NCI-H1092 (cell line): ENCODE measurements at regions not wholly inside any gene's neighbourhood (a gene's known extent, or its start where the extent isn't known, plus 50 kb on each side); places are given as distances from the start of the nearest gene placed in this dataset.

Experiments used
- DNase-seq: peaks from one replicate; lab custom pipeline; 2025; lab: John Stamatoyannopoulos, UW

GRCh38 chr5:167752936-167753335 is 538.5 kb upstream of the WWC1 start:
- no peak for DNase-seq

- DNase-seq, result no peak
These were observed 537.5 kb upstream of the WWC1 start for GRCh38 chr5:167753725-167754490.

GRCh38 chr5:167754501-167755021 is 536.9 kb upstream of the WWC1 start:
- no peak for DNase-seq

- DNase-seq, result no peak
These were observed 536.0 kb upstream of the WWC1 start for GRCh38 chr5:167755420-167755819.

- no peak for DNase-seq
These were observed 532.2 kb upstream of the WWC1 start for GRCh38 chr5:167759057-167759821.

- no peak for DNase-seq
These were observed 527.7 kb upstream of the WWC1 start for GRCh38 chr5:167763772-167764171.

GRCh38 chr5:167764641-167765289 is 526.7 kb upstream of the WWC1 start:
- no peak for DNase-seq

- no peak for DNase-seq
These were observed 526.1 kb upstream of the WWC1 start for GRCh38 chr5:167765352-167765751.

- DNase-seq, result no peak
These were observed 524.5 kb upstream of the WWC1 start for GRCh38 chr5:167766957-167767356.

- no peak for DNase-seq
These were observed 523.6 kb upstream of the WWC1 start for GRCh38 chr5:167767795-167768194.

- DNase-seq, result no peak
These were observed 521.5 kb upstream of the WWC1 start for GRCh38 chr5:167769846-167770413.

GRCh38 chr5:167770461-167770860 is 521.0 kb upstream of the WWC1 start:
- DNase-seq, result no peak

GRCh38 chr5:167771571-167771970 is 519.9 kb upstream of the WWC1 start:
- DNase-seq, result no peak

- no peak for DNase-seq
These were observed 517.7 kb upstream of the WWC1 start for GRCh38 chr5:167773668-167774301.

- DNase-seq, result no peak
These were observed 513.7 kb upstream of the WWC1 start for GRCh38 chr5:167777746-167778145.

- DNase-seq, result no peak
These were observed 513.2 kb upstream of the WWC1 start for GRCh38 chr5:167778228-167778627.

- DNase-seq, result no peak
These were observed 511.8 kb upstream of the WWC1 start for GRCh38 chr5:167779644-167780043.

GRCh38 chr5:167780177-167780576 is 511.3 kb upstream of the WWC1 start:
- DNase-seq, result no peak

GRCh38 chr5:167783145-167783817 is 508.2 kb upstream of the WWC1 start:
- no peak for DNase-seq

- DNase-seq, result no peak
These were observed 506.3 kb upstream of the WWC1 start for GRCh38 chr5:167785106-167785505.

- DNase-seq, result no peak
These were observed 505.5 kb upstream of the WWC1 start for GRCh38 chr5:167785901-167786300.
